ENCODE measurements at regions not wholly inside any gene's neighbourhood (a gene's known extent, or its start where the extent isn't known, plus 50 kb on each side); places are given as distances from the start of the nearest gene placed in this dataset.

GRCh38 chr15:61545763-61546162 lies 316.7 kb upstream of the RORA start:
- no peaks in the 10 kb centered on the region for H3K27me3 ChIP-seq (ENCODE audit: insufficient read depth, low read length)
- no peaks in the 10 kb centered on the region for H3F3A ChIP-seq (ENCODE audit: insufficient read depth, low read length)
- no peak overlapping the region for H3K4me3 ChIP-seq (ENCODE audit: low read depth, low read length, poor library complexity, severe bottlenecking)
- no peak overlapping the region for H3K4me2 ChIP-seq (ENCODE audit: low read length)
- H3K9me2 ChIP-seq (ENCODE audit: low read depth, low read length): no peaks in the 10 kb centered on the region
- H3K36me3 ChIP-seq (ENCODE audit: insufficient read depth, low read length): no peaks in the 10 kb centered on the region
- no peaks in the 10 kb centered on the region for H3K9me3 ChIP-seq (ENCODE audit: low read length)
- TF ChIP-seq CTCF (IDR thresholded peaks at IDR 0.05; ENCODE audit: low read length): no peak
- TF ChIP-seq EZH2 (IDR thresholded peaks at IDR 0.05; ENCODE audit: borderline replicate concordance, low read length): no peak
- no peak overlapping the region for H3K27ac ChIP-seq (ENCODE audit: low read depth, low read length, poor library complexity, severe bottlenecking)
- H4K20me1 ChIP-seq (ENCODE audit: insufficient read depth, low read length): no peaks in the 10 kb centered on the region
- no peaks in the 10 kb centered on the region for H3K79me2 ChIP-seq (ENCODE audit: insufficient read depth, low read length)
- no peaks in the 10 kb centered on the region for H3K4me1 ChIP-seq (ENCODE audit: insufficient read depth, low read length, severe bottlenecking)
- no peak overlapping the region for H2AFZ ChIP-seq (ENCODE audit: low read length)
- H3K9ac ChIP-seq (ENCODE audit: low read length): no peak overlapping the region

- Histone ChIP-seq H3K9ac (ENCODE audit: low read length) (no peak overlapping the region), H3K36me3 (ENCODE audit: insufficient read depth, low read length) (no peaks in the 10 kb centered on the region), H3K9me3 (ENCODE audit: low read length) (no peaks in the 10 kb centered on the region), H3K4me3 (ENCODE audit: low read depth, low read length, poor library complexity, severe bottlenecking) (no peak overlapping the region), H2AFZ (ENCODE audit: low read length) (no peak overlapping the region), H3F3A (ENCODE audit: insufficient read depth, low read length) (no peaks in the 10 kb centered on the region), H3K79me2 (ENCODE audit: insufficient read depth, low read length) (no peaks in the 10 kb centered on the region), H3K4me2 (ENCODE audit: low read length) (no peak overlapping the region), H3K9me2 (ENCODE audit: low read depth, low read length) (no peaks in the 10 kb centered on the region), H4K20me1 (ENCODE audit: insufficient read depth, low read length) (no peaks in the 10 kb centered on the region), H3K4me1 (ENCODE audit: insufficient read depth, low read length, severe bottlenecking) (no peaks in the 10 kb centered on the region), H3K27ac (ENCODE audit: low read depth, low read length, poor library complexity, severe bottlenecking) (no peak overlapping the region), H3K27me3 (ENCODE audit: insufficient read depth, low read length) (no peaks in the 10 kb centered on the region)
- no peak for TF ChIP-seq EZH2 (IDR thresholded peaks at IDR 0.05; ENCODE audit: borderline replicate concordance, low read length)
- TF ChIP-seq CTCF (IDR thresholded peaks at IDR 0.05; ENCODE audit: low read length): no peak
These were observed 312.4 kb upstream of the RORA start for GRCh38 chr15:61541516-61541915.

GRCh38 chr15:61537337-61537736 lies 308.2 kb upstream of the RORA start:
- no peaks in the 10 kb centered on the region for H3K36me3 ChIP-seq (ENCODE audit: insufficient read depth, low read length)
- no peaks in the 10 kb centered on the region for H3K9me2 ChIP-seq (ENCODE audit: low read depth, low read length)
- H3K27ac ChIP-seq (ENCODE audit: low read depth, low read length, poor library complexity, severe bottlenecking): no peak overlapping the region
- no peak overlapping the region for H2AFZ ChIP-seq (ENCODE audit: low read length)
- H3K27me3 ChIP-seq (ENCODE audit: insufficient read depth, low read length): no peaks in the 10 kb centered on the region
- no peaks in the 10 kb centered on the region for H3K4me1 ChIP-seq (ENCODE audit: insufficient read depth, low read length, severe bottlenecking)
- no peaks in the 10 kb centered on the region for H3K9me3 ChIP-seq (ENCODE audit: low read length)
- H4K20me1 ChIP-seq (ENCODE audit: insufficient read depth, low read length): no peaks in the 10 kb centered on the region
- TF ChIP-seq CTCF (IDR thresholded peaks at IDR 0.05; ENCODE audit: low read length) (no peak), EZH2 (IDR thresholded peaks at IDR 0.05; ENCODE audit: borderline replicate concordance, low read length) (no peak)
- H3K4me3 ChIP-seq (ENCODE audit: low read depth, low read length, poor library complexity, severe bottlenecking): no peak overlapping the region
- no peaks in the 10 kb centered on the region for H3F3A ChIP-seq (ENCODE audit: insufficient read depth, low read length)
- no peak overlapping the region for H3K9ac ChIP-seq (ENCODE audit: low read length)
- H3K79me2 ChIP-seq (ENCODE audit: insufficient read depth, low read length): no peaks in the 10 kb centered on the region
- no peak overlapping the region for H3K4me2 ChIP-seq (ENCODE audit: low read length)
